ENCODE measurements at regions not wholly inside any gene's neighbourhood (a gene's known extent, or its start where the extent isn't known, plus 50 kb on each side); places are given as distances from the start of the nearest gene placed in this dataset.
"Not testable (repeated sequence)": the region's sequence is repeated elsewhere in the genome, so short reads cannot be mapped to it uniquely, and the experiment has no call there.

- Histone ChIP-seq H3K27ac (ENCODE audit: insufficient read depth, low read length) (no peak overlapping the region), H3K4me2 (ENCODE audit: extremely low read depth, insufficient read depth, low read length) (no peak overlapping the region), H3K9me3 (ENCODE audit: control insufficient read depth, insufficient read depth, low read depth, low read length) (no peaks in the 10 kb centered on the region), H3K4me3 (replicated peaks in 1 of 4; ENCODE audit: control extremely low read depth in 1 of 4, insufficient read depth in 1 of 4, low read depth in 3 of 4, low read length in 4 of 4) (no peak overlapping the region), H3K9ac (ENCODE audit: insufficient read depth, low read length) (no peak overlapping the region), H3K36me3 (ENCODE audit: control insufficient read depth, insufficient read depth, low read length) (no peaks in the 10 kb centered on the region), H3K27me3 (ENCODE audit: control insufficient read depth, insufficient read depth, low read length) (no peaks in the 10 kb centered on the region), H3K4me1 (ENCODE audit: control insufficient read depth, extremely low read depth, insufficient read depth, low read length) (no peaks in the 10 kb centered on the region), H3K79me2 (ENCODE audit: control insufficient read depth, insufficient read depth, low read length) (no peaks in the 10 kb centered on the region), H4K20me1 (ENCODE audit: control insufficient read depth, extremely low read depth, insufficient read depth, low read length) (no peaks in the 10 kb centered on the region), H2AFZ (ENCODE audit: low read length) (no peak overlapping the region)
- TF ChIP-seq EZH2 (IDR thresholded peaks at IDR 0.05; ENCODE audit: low read length, missing control alignments) (no peak), CTCF (conservative IDR thresholded peaks at IDR 0.05 in 1 of 2, IDR thresholded peaks at IDR 0.05 in 1 of 2; ENCODE audit: low read depth in 1 of 2, low read length in 2 of 2) (no peak)
- DNase-seq (ENCODE audit: low read depth in 2 of 2): no peak
These were observed 108.8 kb upstream of the TSPAN8 start for GRCh38 chr12:71266606-71267005.

- DNase-seq (ENCODE audit: low read depth in 2 of 2): not testable (repeated sequence)
These were observed 107.9 kb upstream of the TSPAN8 start for GRCh38 chr12:71265731-71266130.

GRCh38 chr12:71262466-71262865 lies 104.7 kb upstream of the TSPAN8 start:
- no peak for DNase-seq (ENCODE audit: low read depth in 2 of 2)
- no peaks in the 10 kb centered on the region for H3K27me3 ChIP-seq (ENCODE audit: control insufficient read depth, insufficient read depth, low read length)
- TF ChIP-seq EZH2 (IDR thresholded peaks at IDR 0.05; ENCODE audit: low read length, missing control alignments) (no peak), CTCF (conservative IDR thresholded peaks at IDR 0.05 in 1 of 2, IDR thresholded peaks at IDR 0.05 in 1 of 2; ENCODE audit: low read depth in 1 of 2, low read length in 2 of 2) (no peak)
- no peak overlapping the region for H3K27ac ChIP-seq (ENCODE audit: insufficient read depth, low read length)
- no peaks in the 10 kb centered on the region for H3K36me3 ChIP-seq (ENCODE audit: control insufficient read depth, insufficient read depth, low read length)
- H2AFZ ChIP-seq (ENCODE audit: low read length): no peak overlapping the region
- H3K4me3 ChIP-seq (replicated peaks in 1 of 4; ENCODE audit: control extremely low read depth in 1 of 4, insufficient read depth in 1 of 4, low read depth in 3 of 4, low read length in 4 of 4): no peak overlapping the region
- H3K9me3 ChIP-seq (ENCODE audit: control insufficient read depth, insufficient read depth, low read depth, low read length): no peaks in the 10 kb centered on the region
- H3K79me2 ChIP-seq (ENCODE audit: control insufficient read depth, insufficient read depth, low read length): no peaks in the 10 kb centered on the region
- H3K4me1 ChIP-seq (ENCODE audit: control insufficient read depth, extremely low read depth, insufficient read depth, low read length): no peaks in the 10 kb centered on the region
- H3K9ac ChIP-seq (ENCODE audit: insufficient read depth, low read length): no peak overlapping the region
- H4K20me1 ChIP-seq (ENCODE audit: control insufficient read depth, extremely low read depth, insufficient read depth, low read length): no peaks in the 10 kb centered on the region
- no peak overlapping the region for H3K4me2 ChIP-seq (ENCODE audit: extremely low read depth, insufficient read depth, low read length)

More at GRCh38 chr12:71265731-71266130, 107.9 kb upstream of the TSPAN8 start:
- not testable (repeated sequence) for H3K4me3 ChIP-seq (replicated peaks in 1 of 4; ENCODE audit: control extremely low read depth in 1 of 4, insufficient read depth in 1 of 4, low read depth in 3 of 4, low read length in 4 of 4); H4K20me1 ChIP-seq (ENCODE audit: control insufficient read depth, extremely low read depth, insufficient read depth, low read length); H3K9ac ChIP-seq (ENCODE audit: insufficient read depth, low read length); H3K4me2 ChIP-seq (ENCODE audit: extremely low read depth, insufficient read depth, low read length); H3K9me3 ChIP-seq (ENCODE audit: control insufficient read depth, insufficient read depth, low read depth, low read length); H3K27ac ChIP-seq (ENCODE audit: insufficient read depth, low read length); H3K79me2 ChIP-seq (ENCODE audit: control insufficient read depth, insufficient read depth, low read length); H3K27me3 ChIP-seq (ENCODE audit: control insufficient read depth, insufficient read depth, low read length); H3K36me3 ChIP-seq (ENCODE audit: control insufficient read depth, insufficient read depth, low read length); H3K4me1 ChIP-seq (ENCODE audit: control insufficient read depth, extremely low read depth, insufficient read depth, low read length); H2AFZ ChIP-seq (ENCODE audit: low read length)

All from fibroblast of lung (primary cell).